ENCODE measurements at regions not wholly inside any gene's neighbourhood (a gene's known extent, or its start where the extent isn't known, plus 50 kb on each side); places are given as distances from the start of the nearest gene placed in this dataset.

GRCh38 chr13:76386321-76386720, 499.9 kb downstream of the KCTD12 start:
- no peak for DNase-seq (ENCODE audit: extremely low spot score in 2 of 2)
- intact Hi-C loops (cut with DNase I): no loop called here
- TF ChIP-seq, protein P1, sequence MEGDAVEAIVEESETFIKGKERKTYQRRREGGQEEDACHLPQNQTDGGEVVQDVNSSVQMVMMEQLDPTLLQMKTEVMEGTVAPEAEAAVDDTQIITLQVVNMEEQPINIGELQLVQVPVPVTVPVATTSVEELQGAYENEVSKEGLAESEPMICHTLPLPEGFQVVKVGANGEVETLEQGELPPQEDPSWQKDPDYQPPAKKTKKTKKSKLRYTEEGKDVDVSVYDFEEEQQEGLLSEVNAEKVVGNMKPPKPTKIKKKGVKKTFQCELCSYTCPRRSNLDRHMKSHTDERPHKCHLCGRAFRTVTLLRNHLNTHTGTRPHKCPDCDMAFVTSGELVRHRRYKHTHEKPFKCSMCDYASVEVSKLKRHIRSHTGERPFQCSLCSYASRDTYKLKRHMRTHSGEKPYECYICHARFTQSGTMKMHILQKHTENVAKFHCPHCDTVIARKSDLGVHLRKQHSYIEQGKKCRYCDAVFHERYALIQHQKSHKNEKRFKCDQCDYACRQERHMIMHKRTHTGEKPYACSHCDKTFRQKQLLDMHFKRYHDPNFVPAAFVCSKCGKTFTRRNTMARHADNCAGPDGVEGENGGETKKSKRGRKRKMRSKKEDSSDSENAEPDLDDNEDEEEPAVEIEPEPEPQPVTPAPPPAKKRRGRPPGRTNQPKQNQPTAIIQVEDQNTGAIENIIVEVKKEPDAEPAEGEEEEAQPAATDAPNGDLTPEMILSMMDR (IDR thresholded peaks at IDR 0.05): no peak
- no peak for TF ChIP-seq POLR2A (IDR thresholded peaks at IDR 0.05)
- TF ChIP-seq POLR2AphosphoS5 (IDR thresholded peaks at IDR 0.05; ENCODE audit: insufficient read depth in 1 of 2, low read depth in 1 of 2): no peak
- Histone ChIP-seq H3K27ac (no peak overlapping the region), H3K36me3 (no peaks in the 10 kb centered on the region), H3K4me3 (no peak overlapping the region), H3K4me1 (no peaks in the 10 kb centered on the region), H3K9me3 (no peaks in the 10 kb centered on the region), H3K27me3 (no peaks in the 10 kb centered on the region)

DNA sequence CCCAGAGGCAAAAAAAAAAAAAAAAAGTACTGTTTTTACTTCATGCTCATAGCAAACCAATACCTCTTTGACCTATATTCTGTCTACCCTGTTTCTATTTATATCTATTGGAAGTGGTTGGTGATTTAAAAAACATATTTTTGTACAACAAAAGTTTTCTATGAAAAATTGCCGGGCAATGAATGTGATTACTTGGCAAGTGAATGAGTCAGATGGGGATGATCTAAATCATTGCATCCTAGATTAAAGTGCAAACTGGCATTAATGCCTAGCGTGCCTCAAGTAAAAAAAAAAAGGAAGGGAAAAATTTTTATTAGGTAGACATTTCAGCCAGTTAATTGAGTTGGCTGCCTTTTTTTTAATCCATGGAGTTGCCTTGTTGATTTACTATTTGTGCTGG, 500.6 kb downstream of the KCTD12 start:
- DNase-seq (ENCODE audit: extremely low spot score in 2 of 2): no peak
- Histone ChIP-seq H3K4me1 (no peaks in the 10 kb centered on the region), H3K27ac (no peak overlapping the region), H3K27me3 (no peaks in the 10 kb centered on the region), H3K9me3 (no peaks in the 10 kb centered on the region), H3K4me3 (no peak overlapping the region), H3K36me3 (no peaks in the 10 kb centered on the region)
- intact Hi-C loops (cut with DNase I): no loop called here
- TF ChIP-seq POLR2A (IDR thresholded peaks at IDR 0.05): no peak
- TF ChIP-seq, protein P1 (IDR thresholded peaks at IDR 0.05): no peak
- no peak for TF ChIP-seq POLR2AphosphoS5 (IDR thresholded peaks at IDR 0.05; ENCODE audit: insufficient read depth in 1 of 2, low read depth in 1 of 2)

GRCh38 chr13:76383676-76384461, 502.3 kb downstream of the KCTD12 start:
- Histone ChIP-seq H3K27ac (no peak overlapping the region), H3K27me3 (no peaks in the 10 kb centered on the region), H3K36me3 (no peaks in the 10 kb centered on the region), H3K9me3 (no peaks in the 10 kb centered on the region), H3K4me1 (no peaks in the 10 kb centered on the region), H3K4me3 (no peak overlapping the region)
- DNase-seq (ENCODE audit: extremely low spot score in 2 of 2): no peak
- intact Hi-C loops (cut with DNase I): no loop called here
- TF ChIP-seq, protein P1 (IDR thresholded peaks at IDR 0.05): no peak
- TF ChIP-seq POLR2A (IDR thresholded peaks at IDR 0.05) (no peak), POLR2AphosphoS5 (IDR thresholded peaks at IDR 0.05; ENCODE audit: insufficient read depth in 1 of 2, low read depth in 1 of 2) (no peak)

- no peaks in the 10 kb centered on the region for H3K27me3 ChIP-seq
- H3K36me3 ChIP-seq: no peaks in the 10 kb centered on the region
- H3K4me1 ChIP-seq: no peaks in the 10 kb centered on the region
- no peak overlapping the region for H3K27ac ChIP-seq
- intact Hi-C loops (cut with DNase I): no loop called here
- H3K9me3 ChIP-seq: no peaks in the 10 kb centered on the region
- no peak for DNase-seq (ENCODE audit: extremely low spot score in 2 of 2)
- H3K4me3 ChIP-seq: no peak overlapping the region
- TF ChIP-seq POLR2A (IDR thresholded peaks at IDR 0.05): no peak
Observed at GRCh38 chr13:76380446-76381065, 505.6 kb downstream of the KCTD12 start.

GRCh38 chr13:76379341-76380105, 506.7 kb downstream of the KCTD12 start:
- no peaks in the 10 kb centered on the region for H3K36me3 ChIP-seq
- DNase-seq (ENCODE audit: extremely low spot score in 2 of 2): no peak
- TF ChIP-seq POLR2A (IDR thresholded peaks at IDR 0.05) (no peak), POLR2AphosphoS5 (IDR thresholded peaks at IDR 0.05; ENCODE audit: insufficient read depth in 1 of 2, low read depth in 1 of 2) (no peak)
- TF ChIP-seq, protein P1 (IDR thresholded peaks at IDR 0.05): no peak

More at GRCh38 chr13:76379341-76380105, 506.7 kb downstream of the KCTD12 start:
- Histone ChIP-seq H3K4me3 (no peak overlapping the region), H3K27me3 (no peaks in the 10 kb centered on the region), H3K9me3 (no peaks in the 10 kb centered on the region), H3K4me1 (no peaks in the 10 kb centered on the region), H3K27ac (no peak overlapping the region)
- intact Hi-C loops (cut with DNase I): no loop called here
